HUES6 (cell line): ENCODE measurements at regions not wholly inside any gene's neighbourhood (a gene's known extent, or its start where the extent isn't known, plus 50 kb on each side); places are given as distances from the start of the nearest gene placed in this dataset.
A peak's percentile ranks its signal among the peaks of the same experiment; 100 is the strongest.

Source experiments
- H3K27ac ChIP-seq: 2 replicates; pipeline ENCODE4 v1.7.0; 2013; ENCODE audit warnings: low read depth, mild to moderate bottlenecking, low read length, inconsistent platforms
- H3K27me3 ChIP-seq: 2 replicates; pipeline ENCODE4 v1.6.1; 2013; ENCODE audit warnings: low read length; ENCODE audit not compliant: control insufficient read depth, insufficient read depth
- H3K36me3 ChIP-seq: 2 replicates; pipeline ENCODE4 v1.6.1; 2013; ENCODE audit warnings: low read length; ENCODE audit not compliant: control insufficient read depth, insufficient read depth
- H3K4me1 ChIP-seq: 2 replicates; pipeline ENCODE4 v1.6.1; 2013; ENCODE audit warnings: low read length; ENCODE audit not compliant: control insufficient read depth, insufficient read depth
- H3K4me3 ChIP-seq: 2 replicates; pipeline ENCODE4 v1.5.1; 2013; ENCODE audit warnings: low read depth, low read length
- H3K9ac ChIP-seq: one replicate; pipeline ENCODE4 v1.6.1; 2013; ENCODE audit warnings: mild to moderate bottlenecking, low read length
- H3K9me3 ChIP-seq: 2 replicates; pipeline ENCODE4 v1.6.1; 2013; ENCODE audit warnings: low read depth, low read length; ENCODE audit not compliant: control insufficient read depth, insufficient read depth

- H3K9ac ChIP-seq = no peak overlapping the region
- H3K27ac ChIP-seq = no peak overlapping the region
- H3K4me3 ChIP-seq = no peak overlapping the region
- H3K9me3 ChIP-seq = no peaks in the 10 kb centered on the region
- no peaks in the 10 kb centered on the region for H3K36me3 ChIP-seq
- H3K4me1 ChIP-seq = peaks cover 10% of the 10 kb centered on the region; the same call in 1 of the 2 replicates
- H3K27me3 ChIP-seq = peaks cover 33% of the 10 kb centered on the region
Measured at GRCh38 chr16:86816930-86817625, 238.7 kb downstream of the FOXL1 start.

- no peak overlapping the region for H3K27ac ChIP-seq
- H3K9ac ChIP-seq = no peak overlapping the region
- H3K9me3 ChIP-seq = no peaks in the 10 kb centered on the region
- H3K36me3 ChIP-seq = no peaks in the 10 kb centered on the region
- no peak overlapping the region for H3K4me3 ChIP-seq
- peaks cover 10% of the 10 kb centered on the region; the same call in 1 of the 2 replicates for H3K4me1 ChIP-seq
- H3K27me3 ChIP-seq = peaks cover 22% of the 10 kb centered on the region
Measured at GRCh38 chr16:86818671-86819532, 240.6 kb downstream of the FOXL1 start.

GRCh38 chr16:86819533-86819892 is 241.2 kb downstream of the FOXL1 start:
- H3K27ac ChIP-seq = no peak overlapping the region
- H3K4me1 ChIP-seq = peaks cover 12% of the 10 kb centered on the region; the same call in 1 of the 2 replicates
- H3K9me3 ChIP-seq = no peaks in the 10 kb centered on the region
- no peaks in the 10 kb centered on the region for H3K36me3 ChIP-seq
- H3K4me3 ChIP-seq = no peak overlapping the region
- H3K27me3 ChIP-seq = peaks cover 22% of the 10 kb centered on the region
- H3K9ac ChIP-seq = no peak overlapping the region

- no peaks in the 10 kb centered on the region for H3K36me3 ChIP-seq
- peaks cover 26% of the 10 kb centered on the region for H3K4me1 ChIP-seq
- H3K27ac ChIP-seq = no peak overlapping the region
- H3K9me3 ChIP-seq = no peaks in the 10 kb centered on the region
- H3K4me3 ChIP-seq = no peak overlapping the region
- peaks cover 23% of the 10 kb centered on the region for H3K27me3 ChIP-seq
- no peak overlapping the region for H3K9ac ChIP-seq
Measured at GRCh38 chr16:86821895-86822294, 243.5 kb downstream of the FOXL1 start.

- Histone ChIP-seq H3K4me3 (no peak overlapping the region), H3K27ac (no peak overlapping the region), H3K27me3 (peaks cover 28% of the 10 kb centered on the region; the same call in 1 of the 2 replicates), H3K9ac (no peak overlapping the region), H3K4me1 (peaks cover 39% of the 10 kb centered on the region), H3K9me3 (no peaks in the 10 kb centered on the region), H3K36me3 (no peaks in the 10 kb centered on the region)
Measured at GRCh38 chr16:86823125-86823524, 244.8 kb downstream of the FOXL1 start.

GRCh38 chr16:86823888-86824671 is 245.7 kb downstream of the FOXL1 start:
- peaks cover 33% of the 10 kb centered on the region for H3K4me1 ChIP-seq
- no peaks in the 10 kb centered on the region for H3K9me3 ChIP-seq
- H3K4me3 ChIP-seq = no peak overlapping the region
- H3K36me3 ChIP-seq = no peaks in the 10 kb centered on the region
- H3K27me3 ChIP-seq = peaks cover 20% of the 10 kb centered on the region; the same call in 1 of the 2 replicates
- H3K27ac ChIP-seq = no peak overlapping the region
- H3K9ac ChIP-seq = peak overlapping the region; percentile 12

- Histone ChIP-seq H3K9me3 (no peaks in the 10 kb centered on the region), H3K4me3 (no peak overlapping the region), H3K36me3 (no peaks in the 10 kb centered on the region), H3K4me1 (peaks cover 29% of the 10 kb centered on the region), H3K27me3 (peaks cover 18% of the 10 kb centered on the region; the same call in 1 of the 2 replicates), H3K27ac (no peak overlapping the region), H3K9ac (peak overlapping the region; percentile 12)
Measured at GRCh38 chr16:86824751-86825296, 246.5 kb downstream of the FOXL1 start.

GRCh38 chr16:86825631-86826030 is 247.3 kb downstream of the FOXL1 start:
- Histone ChIP-seq H3K27me3 (peaks cover 18% of the 10 kb centered on the region; the same call in 1 of the 2 replicates), H3K9me3 (no peaks in the 10 kb centered on the region), H3K36me3 (no peaks in the 10 kb centered on the region), H3K4me3 (no peak overlapping the region), H3K4me1 (peaks cover 29% of the 10 kb centered on the region), H3K27ac (no peak overlapping the region), H3K9ac (no peak overlapping the region)

GRCh38 chr16:86826941-86827340 is 248.6 kb downstream of the FOXL1 start:
- H3K4me1 ChIP-seq = peaks cover 29% of the 10 kb centered on the region
- peaks cover 18% of the 10 kb centered on the region; the same call in 1 of the 2 replicates for H3K27me3 ChIP-seq

GRCh38 chr16:86827521-86827920 is 249.2 kb downstream of the FOXL1 start:
- H3K27me3 ChIP-seq = peaks cover 18% of the 10 kb centered on the region; the same call in 1 of the 2 replicates

More at GRCh38 chr16:86826941-86827340, 248.6 kb downstream of the FOXL1 start:
- Histone ChIP-seq H3K4me3 (no peak overlapping the region), H3K9ac (no peak overlapping the region), H3K27ac (no peak overlapping the region), H3K36me3 (no peaks in the 10 kb centered on the region), H3K9me3 (no peaks in the 10 kb centered on the region)

More at GRCh38 chr16:86827521-86827920, 249.2 kb downstream of the FOXL1 start:
- no peak overlapping the region for H3K4me3 ChIP-seq
- no peaks in the 10 kb centered on the region for H3K36me3 ChIP-seq
- no peak overlapping the region for H3K27ac ChIP-seq
- H3K9ac ChIP-seq = no peak overlapping the region
- peaks cover 29% of the 10 kb centered on the region for H3K4me1 ChIP-seq
- H3K9me3 ChIP-seq = no peaks in the 10 kb centered on the region
